A549 (cell line): ENCODE measurements at regions not wholly inside any gene's neighbourhood (a gene's known extent, or its start where the extent isn't known, plus 50 kb on each side); places are given as distances from the start of the nearest gene placed in this dataset.

Experiments used
- ATAC-seq, 2 experiments: fragments of 200-7000 bp in 1 of 2; fragments of >200 bp in 1 of 2; cut with Nextera tagmentation in 1 of 2; cut with Tn5 transposase in 1 of 2; 3 replicates each; pipeline versions ENCODE4 v1.8.0 to v1.9.1; 2018 to 2020; ENCODE audit warnings: mild to moderate bottlenecking in 1 of 2, moderate library complexity in 1 of 2
- CTCF ChIA-PET: fragments of 300-600 bp; sonication (Branson Sonifier 250); formaldehyde crosslinking; extraction: SDS; loops from one replicate; lab custom pipeline; 2021; ENCODE audit warnings: antibody characterized with exemption, inconsistent platforms; lab: Yijun Ruan, JAX
- POLR2A ChIA-PET: fragments of 350-600 bp; formaldehyde crosslinking; extraction: SDS; loops from one replicate; lab custom pipeline; 2021; ENCODE audit warnings: antibody characterized with exemption, inconsistent platforms; lab: Yijun Ruan, JAX
- DNase-seq, 2 experiments: peaks; one replicate each; pipeline versions ENCODE4 v3.0.0 to v3.0.0-alpha.2; 2011 to 2016; ENCODE audit warnings: low read depth in 1 of 2, low spot score in 1 of 2
- FAIRE-seq: peaks from 2 replicates; lab custom pipeline; 2011; peaks lifted over from hg19 to GRCh38; lab: Jason Lieb, UNC
- H3K27ac ChIP-seq, 2 experiments: fragments of >200 bp; sonication (Bioruptor Twin); formaldehyde crosslinking; 3 replicates each; pipeline ENCODE4 v1.5.1; 2016 to 2017
- H3K4me1 ChIP-seq: fragments of >200 bp; sonication (Bioruptor Twin); formaldehyde crosslinking; 3 replicates; pipeline ENCODE4 v1.6.1; 2016
- H3K4me2 ChIP-seq: fragments of >200 bp; sonication (Bioruptor Twin); formaldehyde crosslinking; 3 replicates; pipeline ENCODE4 v1.6.1; 2016
- H3K4me3 ChIP-seq: fragments of >200 bp; sonication (Bioruptor Twin); formaldehyde crosslinking; 3 replicates; pipeline ENCODE4 v1.5.1; 2016
- H3K9me3 ChIP-seq: fragments of >200 bp; sonication (Bioruptor Twin); formaldehyde crosslinking; 3 replicates; pipeline ENCODE4 v1.6.1; 2016
- BHLHE40 ChIP-seq: IDR thresholded peaks from 2 replicates; pipeline ENCODE4 v1.6.1; 2012; ENCODE audit warnings: low read depth, low read length, inconsistent platforms
- CHD4 ChIP-seq: fragments of 200-600 bp; sonication (generic); IDR thresholded peaks from 2 replicates; pipeline ENCODE4 v1.6.1; 2016; ENCODE audit warnings: antibody characterized with exemption, mild to moderate bottlenecking, borderline replicate concordance
- CTCF ChIP-seq: fragments of >200 bp; sonication (Bioruptor Twin); formaldehyde crosslinking; IDR thresholded peaks from 3 replicates; pipeline ENCODE4 v1.5.1; 2016
- KDM1A ChIP-seq: fragments of 200-600 bp; sonication (generic); IDR thresholded peaks from 2 replicates; pipeline ENCODE4 v1.6.1; 2016; ENCODE audit warnings: low read depth, mild to moderate bottlenecking
- KDM5A ChIP-seq: fragments of 200-600 bp; sonication (generic); IDR thresholded peaks from 2 replicates; pipeline ENCODE4 v1.6.1; 2016; ENCODE audit warnings: antibody characterized with exemption, mild to moderate bottlenecking
- MAX ChIP-seq: IDR thresholded peaks from 2 replicates; pipeline ENCODE4 v1.6.1; 2012
- MYC ChIP-seq: IDR thresholded peaks from 2 replicates; pipeline ENCODE4 v1.6.1; 2012; ENCODE audit warnings: mild to moderate bottlenecking, inconsistent platforms, low read length, improper control_type of control experiment, borderline replicate concordance
- PHF8 ChIP-seq: fragments of 200-600 bp; sonication (generic); IDR thresholded peaks from 2 replicates; pipeline ENCODE4 v1.6.1; 2016; ENCODE audit warnings: low read depth, mild to moderate bottlenecking, antibody characterized with exemption, moderate library complexity, borderline replicate concordance
- POLR2A ChIP-seq: IDR thresholded peaks from 2 replicates; pipeline ENCODE4 v1.6.1; 2012; ENCODE audit warnings: mild to moderate bottlenecking, low read length
- SMC3 ChIP-seq: fragments of >200 bp; sonication (Bioruptor Twin); formaldehyde crosslinking; IDR thresholded peaks from 3 replicates; pipeline ENCODE4 v1.6.1; 2018; ENCODE audit warnings: inconsistent platforms
- USF2 ChIP-seq: fragments of 450-650 bp; IDR thresholded peaks from 2 replicates; pipeline ENCODE4 v1.6.1; 2014; ENCODE audit warnings: antibody characterized with exemption
- ZFP36 ChIP-seq: fragments of 450-650 bp; IDR thresholded peaks from 2 replicates; pipeline ENCODE4 v1.6.1; 2014; ENCODE audit warnings: borderline replicate concordance; ENCODE audit not compliant: partially characterized antibody
- ZSCAN20 ChIP-seq: fragments of 250-450 bp; sonication (Bioruptor Pico); IDR thresholded peaks from 2 replicates; pipeline ENCODE4 v1.8.0; 2022; ENCODE audit warnings: mild to moderate bottlenecking, moderate library complexity
- WGBS: methylation state at CpG from one replicate; pipeline ENCODE4 v1.1.6; 2017; ENCODE audit errors: missing lambda C conversion rate; 5-methylcytosine and 5-hydroxymethylcytosine counted together

- no peak overlapping the region for H3K4me2 ChIP-seq
- FAIRE-seq = no peak
- TF ChIP-seq PHF8 (no peak), KDM1A (peak; percentile 77; the same call in 1 of the 2 replicates)
- H3K9me3 ChIP-seq = no peaks in the 10 kb centered on the region
- peaks cover 10% of the 10 kb centered on the region; the same call in 2 of the 3 replicates for H3K4me1 ChIP-seq
- POLR2A ChIA-PET = no interaction called here
- WGBS = 75% methylated on average over 14 of the region's 28 CpGs
- no peak for DNase-seq
- H3K4me3 ChIP-seq = no peak overlapping the region
- CTCF ChIA-PET = interaction anchor here (1.1 to 1.5 kb wide), 3 partner anchors 23 to 389 kb away, joined by 3 read pairs; no protein-coding TSS in a partner anchor
- peak in 1 of 2 experiments; percentile 24; a peak in 3 of 6 replicates for ATAC-seq
- no peak overlapping the region for H3K27ac ChIP-seq
Observed at GRCh38 chr16:85329059-85329812, 217.0 kb upstream of the CIBAR2 start.

- no peak for TF ChIP-seq MYC
- no peak for TF ChIP-seq PHF8
- no peak for TF ChIP-seq USF2
- TF ChIP-seq POLR2A = no peak
- TF ChIP-seq CHD4 = no peak
- ATAC-seq (peak; percentile 21 to 27; a peak in 3 of 6 replicates), FAIRE-seq (no peak), DNase-seq (no peak)
- peaks cover 10% of the 10 kb centered on the region; the same call in 2 of the 3 replicates for H3K4me1 ChIP-seq
- peak overlapping the region; percentile 27; the same call in 1 of the 3 replicates for H3K4me2 ChIP-seq
- POLR2A ChIA-PET = no interaction called here
- H3K4me3 ChIP-seq = no peak overlapping the region
- CTCF ChIA-PET = interaction anchor here (0.6 to 1.6 kb wide), 15 partner anchors 9 to 388 kb away, joined by 3 to 11 read pairs (median 3); no protein-coding TSS in a partner anchor
- H3K27ac ChIP-seq = peak overlapping the region in 1 of 2 experiments; percentile 45; a peak in 2 of 6 replicates
- no peaks in the 10 kb centered on the region for H3K9me3 ChIP-seq
- WGBS = 74% methylated on average over 21 of the region's 21 CpGs
Observed at GRCh38 chr16:85330006-85330693, 217.9 kb upstream of the CIBAR2 start.

GRCh38 chr16:85330694-85331188 lies 218.5 kb upstream of the CIBAR2 start:
- Histone ChIP-seq H3K9me3 (no peaks in the 10 kb centered on the region), H3K4me2 (peak overlapping the region; percentile 27; the same call in 1 of the 3 replicates), H3K4me3 (no peak overlapping the region), H3K27ac (peak overlapping the region in 1 of 2 experiments; percentile 45; a peak in 2 of 6 replicates), H3K4me1 (peaks cover 10% of the 10 kb centered on the region; the same call in 2 of the 3 replicates)
- FAIRE-seq (no peak), ATAC-seq (peak; percentile 84 to 95), DNase-seq (peak; percentile 79 to 85)
- ChIA-PET CTCF (interaction anchor here (0.6 to 1.6 kb wide), 17 partner anchors 10 to 1066 kb away, joined by 3 to 11 read pairs (median 3); no protein-coding TSS in a partner anchor), POLR2A (no interaction called here)
- TF ChIP-seq ZFP36 (peak; percentile 75), BHLHE40 (no peak), ZSCAN20 (CRISPR knock-in tag) (no peak), MAX (peak; percentile 37; the same call in 1 of the 2 replicates), SMC3 (peak; percentile 39; the same call in 2 of the 3 replicates), CTCF (peak; percentile 49)
- 25% methylated on average over 6 of the region's 6 CpGs for WGBS

- 70% methylated on average over 7 of the region's 7 CpGs for WGBS
- POLR2A ChIA-PET = no interaction called here
- H3K27ac ChIP-seq = no peak overlapping the region
- H3K4me2 ChIP-seq = no peak overlapping the region
- peaks cover 10% of the 10 kb centered on the region; the same call in 2 of the 3 replicates for H3K4me1 ChIP-seq
- no peak for DNase-seq
- CTCF ChIA-PET = interaction anchor here (1.0 to 1.6 kb wide), 2 partner anchors 16 to 217 kb away, joined by 4 to 5 read pairs; no protein-coding TSS in a partner anchor
- no peaks in the 10 kb centered on the region for H3K9me3 ChIP-seq
- no peak for FAIRE-seq
- ATAC-seq = no peak
- no peak overlapping the region for H3K4me3 ChIP-seq
- TF ChIP-seq KDM5A = no peak
Observed at GRCh38 chr16:85331688-85332087, 219.4 kb upstream of the CIBAR2 start.
